ENCODE measurements at regions not wholly inside any gene's neighbourhood (a gene's known extent, or its start where the extent isn't known, plus 50 kb on each side); places are given as distances from the start of the nearest gene placed in this dataset.

- Histone ChIP-seq H3K27ac (ENCODE audit: low read depth in 1 of 3, low read length in 2 of 3) (no peak overlapping the region), H3K36me3 (ENCODE audit: control insufficient read depth in 3 of 3, insufficient read depth in 2 of 3, low read depth in 1 of 3, low read length in 3 of 3) (no peaks in the 10 kb centered on the region), H3K4me1 (ENCODE audit: control insufficient read depth in 3 of 3, insufficient read depth in 2 of 3, low read depth in 1 of 3, low read length in 2 of 3) (peaks cover 0 to 3% (median 0%) of the 10 kb centered on the region in 3 donors), H3K9me3 (ENCODE audit: control insufficient read depth in 2 of 2, insufficient read depth in 1 of 2, low read depth in 1 of 2, low read length in 1 of 2) (no peaks in the 10 kb centered on the region), H3K4me3 (ENCODE audit: low read depth in 1 of 3, low read length in 3 of 3) (no peak overlapping the region), H3K27me3 (ENCODE audit: control insufficient read depth in 3 of 3, insufficient read depth in 3 of 3, low read length in 3 of 3) (peaks cover 0 to 12% (median 0%) of the 10 kb centered on the region in 3 donors)
- peak in 1 of 2 donors; percentile 11 for DNase-seq
- 6 to 40% (median 21%) methylated on average over 4 of the region's 4 CpGs for WGBS, 3 donors
- no peak for FAIRE-seq
Measured at GRCh38 chr11:11076276-11076675, 218.4 kb upstream of the ZBED5 start.

- WGBS, 3 donors = 44 to 65% (median 60%) methylated on average over 6 of the region's 6 CpGs
- no peaks in the 10 kb centered on the region for H3K36me3 ChIP-seq (ENCODE audit: control insufficient read depth in 3 of 3, insufficient read depth in 2 of 3, low read depth in 1 of 3, low read length in 3 of 3)
- no peaks in the 10 kb centered on the region for H3K9me3 ChIP-seq (ENCODE audit: control insufficient read depth in 2 of 2, insufficient read depth in 1 of 2, low read depth in 1 of 2, low read length in 1 of 2)
- H3K27ac ChIP-seq (ENCODE audit: low read depth in 1 of 3, low read length in 2 of 3) = no peak overlapping the region
- H3K4me3 ChIP-seq (ENCODE audit: low read depth in 1 of 3, low read length in 3 of 3) = no peak overlapping the region
- H3K4me1 ChIP-seq (ENCODE audit: control insufficient read depth in 3 of 3, insufficient read depth in 2 of 3, low read depth in 1 of 3, low read length in 2 of 3) = peaks cover 0 to 3% (median 0%) of the 10 kb centered on the region in 3 donors
- FAIRE-seq = no peak
- peaks cover 0 to 12% (median 0%) of the 10 kb centered on the region in 3 donors for H3K27me3 ChIP-seq (ENCODE audit: control insufficient read depth in 3 of 3, insufficient read depth in 3 of 3, low read length in 3 of 3)
- no peak for DNase-seq
Measured at GRCh38 chr11:11075515-11076171, 217.8 kb upstream of the ZBED5 start.

GRCh38 chr11:11074686-11075335, 217.0 kb upstream of the ZBED5 start:
- Histone ChIP-seq H3K36me3 (ENCODE audit: control insufficient read depth in 3 of 3, insufficient read depth in 2 of 3, low read depth in 1 of 3, low read length in 3 of 3) (no peaks in the 10 kb centered on the region), H3K27ac (ENCODE audit: low read depth in 1 of 3, low read length in 2 of 3) (no peak overlapping the region), H3K9me3 (ENCODE audit: control insufficient read depth in 2 of 2, insufficient read depth in 1 of 2, low read depth in 1 of 2, low read length in 1 of 2) (no peaks in the 10 kb centered on the region), H3K4me1 (ENCODE audit: control insufficient read depth in 3 of 3, insufficient read depth in 2 of 3, low read depth in 1 of 3, low read length in 2 of 3) (peaks cover 0 to 3% (median 0%) of the 10 kb centered on the region in 3 donors), H3K27me3 (ENCODE audit: control insufficient read depth in 3 of 3, insufficient read depth in 3 of 3, low read length in 3 of 3) (peaks cover 0 to 12% (median 0%) of the 10 kb centered on the region in 3 donors), H3K4me3 (ENCODE audit: low read depth in 1 of 3, low read length in 3 of 3) (no peak overlapping the region)
- 78 to 93% (median 81%) methylated on average over 11 of the region's 11 CpGs for WGBS, 3 donors
- DNase-seq (no peak), FAIRE-seq (no peak)

GRCh38 chr11:11073996-11074395, 216.1 kb upstream of the ZBED5 start:
- DNase-seq = no peak
- no peaks in the 10 kb centered on the region for H3K36me3 ChIP-seq (ENCODE audit: control insufficient read depth in 3 of 3, insufficient read depth in 2 of 3, low read depth in 1 of 3, low read length in 3 of 3)
- H3K27ac ChIP-seq (ENCODE audit: low read depth in 1 of 3, low read length in 2 of 3) = no peak overlapping the region
- 54 to 85% (median 75%) methylated on average over 1 of the region's 1 CpG for WGBS, 3 donors
- peaks cover 0 to 3% (median 0%) of the 10 kb centered on the region in 3 donors for H3K4me1 ChIP-seq (ENCODE audit: control insufficient read depth in 3 of 3, insufficient read depth in 2 of 3, low read depth in 1 of 3, low read length in 2 of 3)
- FAIRE-seq = no peak
- no peaks in the 10 kb centered on the region for H3K9me3 ChIP-seq (ENCODE audit: control insufficient read depth in 2 of 2, insufficient read depth in 1 of 2, low read depth in 1 of 2, low read length in 1 of 2)
- H3K4me3 ChIP-seq (ENCODE audit: low read depth in 1 of 3, low read length in 3 of 3) = no peak overlapping the region
- H3K27me3 ChIP-seq (ENCODE audit: control insufficient read depth in 3 of 3, insufficient read depth in 3 of 3, low read length in 3 of 3) = peaks cover 0 to 7% (median 0%) of the 10 kb centered on the region in 3 donors

- WGBS, 3 donors = 50 to 55% (median 51%) methylated on average over 3 of the region's 3 CpGs
- H3K4me1 ChIP-seq (ENCODE audit: control insufficient read depth in 3 of 3, insufficient read depth in 2 of 3, low read depth in 1 of 3, low read length in 2 of 3) = peaks cover 0 to 3% (median 0%) of the 10 kb centered on the region in 3 donors
- FAIRE-seq = no peak
Measured at GRCh38 chr11:11072067-11072466, 214.2 kb upstream of the ZBED5 start.

GRCh38 chr11:11071486-11071885, 213.6 kb upstream of the ZBED5 start:
- no peaks in the 10 kb centered on the region for H3K27me3 ChIP-seq (ENCODE audit: control insufficient read depth in 3 of 3, insufficient read depth in 3 of 3, low read length in 3 of 3)
- H3K4me1 ChIP-seq (ENCODE audit: control insufficient read depth in 3 of 3, insufficient read depth in 2 of 3, low read depth in 1 of 3, low read length in 2 of 3) = peaks cover 0 to 3% (median 0%) of the 10 kb centered on the region in 3 donors
- H3K9me3 ChIP-seq (ENCODE audit: control insufficient read depth in 2 of 2, insufficient read depth in 1 of 2, low read depth in 1 of 2, low read length in 1 of 2) = no peaks in the 10 kb centered on the region
- H3K27ac ChIP-seq (ENCODE audit: low read depth in 1 of 3, low read length in 2 of 3) = no peak overlapping the region
- no peak for FAIRE-seq
- WGBS, 3 donors = 16 to 65% (median 58%) methylated on average over 1 of the region's 1 CpG
- no peak overlapping the region for H3K4me3 ChIP-seq (ENCODE audit: low read depth in 1 of 3, low read length in 3 of 3)
- DNase-seq = no peak
- no peaks in the 10 kb centered on the region for H3K36me3 ChIP-seq (ENCODE audit: control insufficient read depth in 3 of 3, insufficient read depth in 2 of 3, low read depth in 1 of 3, low read length in 3 of 3)

More at GRCh38 chr11:11072067-11072466, 214.2 kb upstream of the ZBED5 start:
- Histone ChIP-seq H3K27me3 (ENCODE audit: control insufficient read depth in 3 of 3, insufficient read depth in 3 of 3, low read length in 3 of 3) (peaks cover 0 to 3% (median 0%) of the 10 kb centered on the region in 3 donors), H3K36me3 (ENCODE audit: control insufficient read depth in 3 of 3, insufficient read depth in 2 of 3, low read depth in 1 of 3, low read length in 3 of 3) (no peaks in the 10 kb centered on the region), H3K9me3 (ENCODE audit: control insufficient read depth in 2 of 2, insufficient read depth in 1 of 2, low read depth in 1 of 2, low read length in 1 of 2) (no peaks in the 10 kb centered on the region), H3K4me3 (ENCODE audit: low read depth in 1 of 3, low read length in 3 of 3) (no peak overlapping the region), H3K27ac (ENCODE audit: low read depth in 1 of 3, low read length in 2 of 3) (no peak overlapping the region)
- DNase-seq = no peak

- H3K27me3 ChIP-seq (ENCODE audit: control insufficient read depth in 3 of 3, insufficient read depth in 3 of 3, low read length in 3 of 3) = no peaks in the 10 kb centered on the region
- 71 to 74% (median 73%) methylated on average over 9 of the region's 9 CpGs for WGBS, 3 donors
- FAIRE-seq (no peak), DNase-seq (no peak)
- H3K4me1 ChIP-seq (ENCODE audit: control insufficient read depth in 3 of 3, insufficient read depth in 2 of 3, low read depth in 1 of 3, low read length in 2 of 3) = no peaks in the 10 kb centered on the region
- H3K9me3 ChIP-seq (ENCODE audit: control insufficient read depth in 2 of 2, insufficient read depth in 1 of 2, low read depth in 1 of 2, low read length in 1 of 2) = no peaks in the 10 kb centered on the region
- no peak overlapping the region for H3K4me3 ChIP-seq (ENCODE audit: low read depth in 1 of 3, low read length in 3 of 3)
- no peaks in the 10 kb centered on the region for H3K36me3 ChIP-seq (ENCODE audit: control insufficient read depth in 3 of 3, insufficient read depth in 2 of 3, low read depth in 1 of 3, low read length in 3 of 3)
- no peak overlapping the region for H3K27ac ChIP-seq (ENCODE audit: low read depth in 1 of 3, low read length in 2 of 3)
Measured at GRCh38 chr11:11070976-11071375, 213.1 kb upstream of the ZBED5 start.

- Histone ChIP-seq H3K27me3 (ENCODE audit: control insufficient read depth in 3 of 3, insufficient read depth in 3 of 3, low read length in 3 of 3) (no peaks in the 10 kb centered on the region), H3K27ac (ENCODE audit: low read depth in 1 of 3, low read length in 2 of 3) (no peak overlapping the region), H3K36me3 (ENCODE audit: control insufficient read depth in 3 of 3, insufficient read depth in 2 of 3, low read depth in 1 of 3, low read length in 3 of 3) (no peaks in the 10 kb centered on the region), H3K4me1 (ENCODE audit: control insufficient read depth in 3 of 3, insufficient read depth in 2 of 3, low read depth in 1 of 3, low read length in 2 of 3) (no peaks in the 10 kb centered on the region), H3K4me3 (ENCODE audit: low read depth in 1 of 3, low read length in 3 of 3) (no peak overlapping the region), H3K9me3 (ENCODE audit: control insufficient read depth in 2 of 2, insufficient read depth in 1 of 2, low read depth in 1 of 2, low read length in 1 of 2) (no peaks in the 10 kb centered on the region)
- DNase-seq = no peak
- WGBS, 3 donors = 79 to 82% (median 80%) methylated on average over 9 of the region's 9 CpGs
- no peak for FAIRE-seq
Measured at GRCh38 chr11:11069841-11070835, 212.3 kb upstream of the ZBED5 start.
